Activated CD4-positive, alpha-beta T cell treated with anti-CD3 and anti-CD28 coated beads, Interleukin-2, Interleukin-4, amounts not matched to agents 100 ng/mL and 50 ng/mL, durations not matched to agents 16 hours and 8 hours (primary cell): ENCODE measurements at regions not wholly inside any gene's neighbourhood (a gene's known extent, or its start where the extent isn't known, plus 50 kb on each side); places are given as distances from the start of the nearest gene placed in this dataset.
"Not testable (repeated sequence)": the region's sequence is repeated elsewhere in the genome, so short reads cannot be mapped to it uniquely, and the experiment has no call there.

ENCODE experiments used
- DNase-seq: peaks from one replicate; pipeline ENCODE4 v3.0.0-alpha.2; 2020; ENCODE audit warnings: low spot score

GRCh38 chr16:87156195-87156594 is 161.0 kb downstream of the C16orf95 start:
- DNase-seq: no peak

- no peak for DNase-seq
Measured at GRCh38 chr16:87160234-87160636, 157.0 kb downstream of the C16orf95 start.

- no peak for DNase-seq
Measured at GRCh38 chr16:87160701-87161337, 156.4 kb downstream of the C16orf95 start.

GRCh38 chr16:87161410-87161809 is 155.8 kb downstream of the C16orf95 start:
- DNase-seq: not testable (repeated sequence)

- DNase-seq: peak; percentile 3
Measured at GRCh38 chr16:87161822-87162676, 155.1 kb downstream of the C16orf95 start.

- not testable (repeated sequence) for DNase-seq
Measured at GRCh38 chr16:87162799-87163198, 154.4 kb downstream of the C16orf95 start.

- no peak for DNase-seq
Measured at GRCh38 chr16:87163637-87164036, 153.6 kb downstream of the C16orf95 start.

GRCh38 chr16:87165151-87165550 is 152.0 kb downstream of the C16orf95 start:
- no peak for DNase-seq

- no peak for DNase-seq
Measured at GRCh38 chr16:87165885-87166284, 151.3 kb downstream of the C16orf95 start.

- DNase-seq: no peak
Measured at GRCh38 chr16:87166321-87166720, 150.9 kb downstream of the C16orf95 start.

- DNase-seq: no peak
Measured at GRCh38 chr16:87166934-87167333, 150.3 kb downstream of the C16orf95 start.

- no peak for DNase-seq
Measured at GRCh38 chr16:87169509-87169995, 147.6 kb downstream of the C16orf95 start.

GRCh38 chr16:87170310-87170709 is 146.9 kb downstream of the C16orf95 start:
- no peak for DNase-seq

GRCh38 chr16:87171723-87172122 is 145.5 kb downstream of the C16orf95 start:
- DNase-seq: no peak

- DNase-seq: no peak
Measured at GRCh38 chr16:87172632-87173031, 144.6 kb downstream of the C16orf95 start.

GRCh38 chr16:87173294-87173893 is 143.8 kb downstream of the C16orf95 start:
- DNase-seq: no peak

- DNase-seq: no peak
Measured at GRCh38 chr16:87174061-87174460, 143.1 kb downstream of the C16orf95 start.

GRCh38 chr16:87176735-87177134 is 140.5 kb downstream of the C16orf95 start:
- no peak for DNase-seq

- no peak for DNase-seq
Measured at GRCh38 chr16:87177673-87178072, 139.5 kb downstream of the C16orf95 start.

- DNase-seq: no peak
Measured at GRCh38 chr16:87178177-87178863, 138.9 kb downstream of the C16orf95 start.

- no peak for DNase-seq
Measured at GRCh38 chr16:87178977-87179376, 138.2 kb downstream of the C16orf95 start.

- no peak for DNase-seq
Measured at GRCh38 chr16:87180069-87180468, 137.1 kb downstream of the C16orf95 start.
